OCI-LY3 (cell line): ENCODE measurements at regions not wholly inside any gene's neighbourhood (a gene's known extent, or its start where the extent isn't known, plus 50 kb on each side); places are given as distances from the start of the nearest gene placed in this dataset.

Experiments used
- H2AFZ ChIP-seq: fragments of 200-600, 300-600 bp; shearing (Covaris generic); 2 replicates; pipeline ENCODE4 v1.6.0; 2014; ENCODE audit warnings: antibody characterized with exemption, low read depth, low read length
- H3K27ac ChIP-seq: fragments of 200-600, 300-600 bp; sonication (generic); 2 replicates; pipeline ENCODE4 v1.5.1; 2014; ENCODE audit warnings: mild to moderate bottlenecking, low read length, moderate library complexity, mixed read lengths
- H3K27me3 ChIP-seq: fragments of 200-600, 300-600 bp; sonication (generic); 2 replicates; pipeline ENCODE4 v1.6.1; 2014; ENCODE audit warnings: low read depth, low read length, mixed read lengths
- H3K36me3 ChIP-seq: fragments of 200-600, 300-600 bp; sonication (generic); replicated peaks from 2 replicates; pipeline ENCODE3; 2014; ENCODE audit warnings: low read depth, low read length, mixed read lengths
- H3K4me1 ChIP-seq: fragments of 300-600, 200-600 bp; sonication (generic); 2 replicates; pipeline ENCODE4 v1.6.1; 2014; ENCODE audit warnings: low read length, mixed read lengths
- H3K4me2 ChIP-seq: fragments of 200-600, 300-600 bp; sonication (generic); 2 replicates; pipeline ENCODE4 v1.6.1; 2014; ENCODE audit warnings: low read length, mixed read lengths
- H3K4me3 ChIP-seq: fragments of 300-600, 200-600 bp; sonication (generic); 2 replicates; pipeline ENCODE4 v1.5.1; 2014; ENCODE audit warnings: antibody characterized with exemption, mild to moderate bottlenecking, low read length, moderate library complexity
- H3K79me2 ChIP-seq: fragments of 300-600, 200-600 bp; shearing (Covaris generic); 2 replicates; pipeline ENCODE4 v1.6.1; 2014; ENCODE audit warnings: mild to moderate bottlenecking, low read length, mixed read lengths
- H3K9ac ChIP-seq: fragments of 300-600, 200-600 bp; shearing (Covaris generic); 2 replicates; pipeline ENCODE4 v1.6.0; 2014; ENCODE audit warnings: mild to moderate bottlenecking, low read length, moderate library complexity
- H3K9me3 ChIP-seq: fragments of 200-600, 300-600 bp; shearing (Covaris generic); 2 replicates; pipeline ENCODE4 v1.6.1; 2014; ENCODE audit warnings: low read length, mixed read lengths; ENCODE audit not compliant: insufficient read depth
- H4K20me1 ChIP-seq: fragments of 200-600, 300-600 bp; sonication (generic); 2 replicates; pipeline ENCODE4 v1.6.1; 2016; ENCODE audit warnings: low read length, mixed read lengths; ENCODE audit not compliant: insufficient read depth
- EZH2phosphoT487 ChIP-seq: fragments of 200-600 bp; shearing (Covaris generic); IDR thresholded peaks from 2 replicates; pipeline ENCODE4 v1.6.1; 2018; ENCODE audit warnings: antibody characterized with exemption, mixed run types, low read depth
- TF ChIP-seq, protein P1 (sequence below): fragments of 200-600, 300-600 bp; sonication (generic); IDR thresholded peaks from 2 replicates; pipeline ENCODE4 v1.5.1; 2014; ENCODE audit warnings: antibody characterized with exemption, low read length, low read depth

DNA sequence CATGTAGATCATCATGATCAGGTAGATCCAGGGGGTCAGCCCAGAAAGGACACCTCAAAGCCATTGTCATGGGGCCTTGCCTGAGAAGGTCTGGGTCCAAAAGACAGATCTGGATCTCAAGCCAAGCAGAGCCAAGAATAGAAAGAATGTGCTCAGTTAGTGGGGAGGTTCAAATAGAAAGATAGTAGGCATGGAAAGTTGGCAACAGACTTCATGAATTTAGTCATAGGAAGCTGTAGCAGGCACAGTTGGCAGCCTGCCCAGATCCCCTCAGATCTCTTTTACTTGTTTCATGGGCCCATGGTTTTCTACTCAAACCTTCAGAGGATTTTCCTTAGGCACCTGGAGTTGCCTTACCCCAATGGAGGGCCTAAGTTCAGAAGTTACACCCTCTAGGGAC is 767.0 kb downstream of the SLC4A3 start:
- Histone ChIP-seq H4K20me1 (no peaks in the 10 kb centered on the region), H3K9ac (no peak overlapping the region), H2AFZ (no peak overlapping the region), H3K27me3 (no peaks in the 10 kb centered on the region), H3K4me2 (no peak overlapping the region), H3K4me3 (no peak overlapping the region), H3K79me2 (no peaks in the 10 kb centered on the region), H3K27ac (no peak overlapping the region), H3K4me1 (0 out of 2 replicates have a peak, but pooled peaks cover 2% of the 10 kb centered on the region), H3K9me3 (no peaks in the 10 kb centered on the region), H3K36me3 (no peaks in the 10 kb centered on the region)
- TF ChIP-seq EZH2phosphoT487 = no peak
- TF ChIP-seq, protein P1, sequence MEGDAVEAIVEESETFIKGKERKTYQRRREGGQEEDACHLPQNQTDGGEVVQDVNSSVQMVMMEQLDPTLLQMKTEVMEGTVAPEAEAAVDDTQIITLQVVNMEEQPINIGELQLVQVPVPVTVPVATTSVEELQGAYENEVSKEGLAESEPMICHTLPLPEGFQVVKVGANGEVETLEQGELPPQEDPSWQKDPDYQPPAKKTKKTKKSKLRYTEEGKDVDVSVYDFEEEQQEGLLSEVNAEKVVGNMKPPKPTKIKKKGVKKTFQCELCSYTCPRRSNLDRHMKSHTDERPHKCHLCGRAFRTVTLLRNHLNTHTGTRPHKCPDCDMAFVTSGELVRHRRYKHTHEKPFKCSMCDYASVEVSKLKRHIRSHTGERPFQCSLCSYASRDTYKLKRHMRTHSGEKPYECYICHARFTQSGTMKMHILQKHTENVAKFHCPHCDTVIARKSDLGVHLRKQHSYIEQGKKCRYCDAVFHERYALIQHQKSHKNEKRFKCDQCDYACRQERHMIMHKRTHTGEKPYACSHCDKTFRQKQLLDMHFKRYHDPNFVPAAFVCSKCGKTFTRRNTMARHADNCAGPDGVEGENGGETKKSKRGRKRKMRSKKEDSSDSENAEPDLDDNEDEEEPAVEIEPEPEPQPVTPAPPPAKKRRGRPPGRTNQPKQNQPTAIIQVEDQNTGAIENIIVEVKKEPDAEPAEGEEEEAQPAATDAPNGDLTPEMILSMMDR = no peak

GRCh38 chr2:220396287-220396686 is 768.9 kb downstream of the SLC4A3 start:
- Histone ChIP-seq H2AFZ (no peak overlapping the region), H3K9ac (no peak overlapping the region), H4K20me1 (no peaks in the 10 kb centered on the region), H3K27me3 (no peaks in the 10 kb centered on the region), H3K79me2 (no peaks in the 10 kb centered on the region), H3K4me1 (0 out of 2 replicates have a peak, but pooled peaks cover 2% of the 10 kb centered on the region), H3K36me3 (no peaks in the 10 kb centered on the region), H3K4me3 (no peak overlapping the region), H3K9me3 (no peaks in the 10 kb centered on the region), H3K27ac (no peak overlapping the region), H3K4me2 (no peak overlapping the region)
- no peak for TF ChIP-seq EZH2phosphoT487
- TF ChIP-seq, protein P1 = no peak

GRCh38 chr2:220410296-220410695 is 782.9 kb downstream of the SLC4A3 start:
- H3K79me2 ChIP-seq = no peaks in the 10 kb centered on the region
- no peak overlapping the region for H3K9ac ChIP-seq
- no peak overlapping the region for H2AFZ ChIP-seq
- H3K4me1 ChIP-seq = no peaks in the 10 kb centered on the region
- TF ChIP-seq, protein P1 = no peak
- no peak for TF ChIP-seq EZH2phosphoT487
- no peaks in the 10 kb centered on the region for H4K20me1 ChIP-seq
- H3K36me3 ChIP-seq = no peaks in the 10 kb centered on the region
- no peak overlapping the region for H3K27ac ChIP-seq
- no peak overlapping the region for H3K4me3 ChIP-seq
- no peak overlapping the region for H3K4me2 ChIP-seq
- H3K9me3 ChIP-seq = peaks cover 6% of the 10 kb centered on the region; the same call in 1 of the 2 replicates
- H3K27me3 ChIP-seq = no peaks in the 10 kb centered on the region

- Histone ChIP-seq H3K9me3 (no peaks in the 10 kb centered on the region), H3K27ac (no peak overlapping the region), H3K79me2 (no peaks in the 10 kb centered on the region), H3K4me1 (no peaks in the 10 kb centered on the region), H3K4me3 (no peak overlapping the region), H2AFZ (no peak overlapping the region), H3K9ac (no peak overlapping the region), H3K27me3 (no peaks in the 10 kb centered on the region), H4K20me1 (no peaks in the 10 kb centered on the region), H3K4me2 (no peak overlapping the region), H3K36me3 (no peaks in the 10 kb centered on the region)
- TF ChIP-seq, protein P1 = no peak
- TF ChIP-seq EZH2phosphoT487 = no peak
These were observed 790.1 kb downstream of the SLC4A3 start for GRCh38 chr2:220417503-220417902.
